ENCODE measurements at regions not wholly inside any gene's neighbourhood (a gene's known extent, or its start where the extent isn't known, plus 50 kb on each side); places are given as distances from the start of the nearest gene placed in this dataset.

DNA sequence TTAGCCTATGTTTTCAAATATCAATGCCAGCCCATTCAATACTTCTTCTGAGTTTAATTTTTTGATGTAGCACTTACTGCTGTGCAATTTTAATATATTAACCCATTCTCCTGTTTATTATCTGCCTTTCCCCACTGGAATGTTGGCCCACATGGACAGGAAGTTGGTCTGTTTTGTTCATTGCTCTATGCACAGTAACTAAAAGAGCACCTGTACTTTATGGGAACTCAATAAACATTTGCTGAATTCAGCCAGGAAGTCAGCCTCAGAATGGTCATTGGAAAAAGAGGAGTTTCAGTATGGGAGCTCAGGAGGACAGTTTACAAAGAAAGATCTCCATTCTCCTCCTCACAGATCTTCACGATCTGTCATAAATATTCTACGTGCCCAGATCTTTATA lies 510.5 kb upstream of the AGA start:
- in situ Hi-C loops (cut with MboI; ENCODE audit: low sequenced_read_pairs): loop anchor here (25.0 kb wide), 1 partner anchor 1590 kb away; no protein-coding TSS in a partner anchor
- dilution Hi-C loops (cut with HindIII; ENCODE audit: low sequenced_read_pairs, unreplicated experiment): no loop called here

More for the DNA sequence above, 510.5 kb upstream of the AGA start:
- Histone ChIP-seq H4K20me1 (ENCODE audit: insufficient read depth, low read length) (no peaks in the 10 kb centered on the region), H3K36me3 (ENCODE audit: control insufficient read depth, insufficient read depth, low read length) (no peaks in the 10 kb centered on the region), H3K9me3 (ENCODE audit: control insufficient read depth, insufficient read depth, low read length) (no peaks in the 10 kb centered on the region), H2BK15ac (ENCODE audit: low read depth, low read length) (no peak overlapping the region), H3K9ac (ENCODE audit: low read depth, low read length) (no peak overlapping the region), H3K4me1 (ENCODE audit: control insufficient read depth, insufficient read depth, low read length) (no peaks in the 10 kb centered on the region), H3K18ac (ENCODE audit: low read depth, low read length) (no peak overlapping the region), H2BK120ac (ENCODE audit: low read depth, low read length) (no peak overlapping the region), H3K27me3 (ENCODE audit: control insufficient read depth, insufficient read depth, low read length) (no peaks in the 10 kb centered on the region), H4K8ac (ENCODE audit: low read depth in 2 of 2, low read length in 2 of 2) (no peak overlapping the region), H2BK5ac (ENCODE audit: low read depth, low read length, poor library complexity, severe bottlenecking) (no peak overlapping the region), H2BK20ac (ENCODE audit: low read depth, low read length) (no peak overlapping the region), H3K4me3 (ENCODE audit: insufficient read depth, low read depth, low read length) (no peak overlapping the region), H2AK5ac (ENCODE audit: low read depth, low read length) (no peak overlapping the region), H4K91ac (ENCODE audit: insufficient read depth, low read depth, low read length) (no peak overlapping the region), H2AK9ac (replicated peaks; ENCODE audit: low read depth, low read length, poor library complexity) (no peak overlapping the region), H4K5ac (ENCODE audit: low read depth, low read length) (no peak overlapping the region), H3K4me2 (ENCODE audit: low read depth, low read length) (no peak overlapping the region), H3K79me1 (ENCODE audit: low read depth in 1 of 2, low read length in 2 of 2) (no peaks in the 10 kb centered on the region), H3K14ac (replicated peaks; ENCODE audit: low read depth, low read length) (no peak overlapping the region), H2AFZ (replicated peaks; ENCODE audit: low read length, poor library complexity) (no peak overlapping the region), H3K56ac (ENCODE audit: extremely low read depth, insufficient read depth, low read length) (no peak overlapping the region), H3K4ac (ENCODE audit: low read depth, low read length) (no peak overlapping the region), H3K27ac (ENCODE audit: insufficient read depth, low read length) (no peak overlapping the region), H3K9me1 (ENCODE audit: insufficient read depth, low read length) (no peaks in the 10 kb centered on the region), H3K23ac (ENCODE audit: low read depth, low read length) (no peak overlapping the region)
- POLR2A ChIA-PET (ENCODE audit: unreplicated experiment): no interaction called here
- no peak for DNase-seq
- no peak for ATAC-seq (ENCODE audit: low read depth)
- CTCF ChIA-PET: no interaction called here
- no peak for TF ChIP-seq CEBPB (IDR thresholded peaks at IDR 0.05; ENCODE audit: low read depth, low read length)
- no peak for TF ChIP-seq FOS (IDR thresholded peaks at IDR 0.05; ENCODE audit: low read depth, low read length)
- no TSS peak for BruUV-seq (replicated peaks)
- intact Hi-C loops (cut with micrococcal nuclease): no loop called here
- WGBS, 2 experiments (ENCODE audit: extremely low coverage in 2 of 2, insufficient read length in 1 of 2): no CpG with 5 or more reads among the region's 2 CpGs

All from IMR-90 (cell line).